Transverse colon (tissue), 4 donors: ENCODE measurements at regions not wholly inside any gene's neighbourhood (a gene's known extent, or its start where the extent isn't known, plus 50 kb on each side); places are given as distances from the start of the nearest gene placed in this dataset.

Experiments
- CTCF ChIP-seq, 5 experiments: fragments of 200-600 bp in 3 of 5; fragments of 450-650 bp in 2 of 5; sonication (generic) in 3 of 5; IDR thresholded peaks; 1 replicate in 2 of 5; 2 replicates in 3 of 5; pipeline ENCODE4 v1.5.1; 2016 to 2017; ENCODE audit warnings: antibody characterized with exemption in 5 of 5, inconsistent platforms in 3 of 5, mild to moderate bottlenecking in 2 of 5, moderate library complexity in 1 of 5
- POLR2AphosphoS5 ChIP-seq, 3 donors: sonication (generic); formaldehyde crosslinking; IDR thresholded peaks; one replicate each; pipeline ENCODE4 v1.6.1; 2016; ENCODE audit warnings: antibody characterized with exemption in 3 of 3

- TF ChIP-seq CTCF (IDR thresholded peaks at IDR 0.05): no peak
- TF ChIP-seq POLR2AphosphoS5 (IDR thresholded peaks at IDR 0.05): no peak
These were observed 208.1 kb downstream of the TEX29 start for GRCh38 chr13:111528513-111528912.
